HG03439 (cell line): ENCODE measurements at regions not wholly inside any gene's neighbourhood (a gene's known extent, or its start where the extent isn't known, plus 50 kb on each side); places are given as distances from the start of the nearest gene placed in this dataset.

Experiments
- ATAC-seq: cut with Tn5 transposase; IDR thresholded peaks from one replicate; pipeline ENCODE4 v1.9.1; 2021; ENCODE audit warnings: mild to moderate bottlenecking, moderate library complexity; ENCODE audit not compliant: unreplicated experiment

DNA sequence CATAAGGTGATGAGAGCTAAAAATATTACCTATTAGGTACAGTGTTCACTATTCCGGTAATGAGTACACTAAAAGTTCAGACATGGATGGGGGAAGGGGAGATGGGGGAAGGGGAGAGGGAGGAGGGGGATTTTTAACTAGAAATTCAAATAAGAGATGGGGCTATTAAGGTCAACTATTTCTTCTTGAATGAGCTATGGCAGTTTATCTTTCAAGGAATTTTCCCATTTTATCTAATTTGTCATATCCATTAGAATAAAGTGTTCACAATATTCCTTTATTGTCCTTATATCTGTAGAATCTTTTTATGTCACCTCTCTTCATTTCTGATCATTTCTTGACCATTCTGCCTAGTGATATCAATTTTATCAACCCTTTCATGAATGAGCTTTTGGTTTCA is 362.4 kb downstream of the SUCLA2 start:
- ATAC-seq, result no peak

DNA sequence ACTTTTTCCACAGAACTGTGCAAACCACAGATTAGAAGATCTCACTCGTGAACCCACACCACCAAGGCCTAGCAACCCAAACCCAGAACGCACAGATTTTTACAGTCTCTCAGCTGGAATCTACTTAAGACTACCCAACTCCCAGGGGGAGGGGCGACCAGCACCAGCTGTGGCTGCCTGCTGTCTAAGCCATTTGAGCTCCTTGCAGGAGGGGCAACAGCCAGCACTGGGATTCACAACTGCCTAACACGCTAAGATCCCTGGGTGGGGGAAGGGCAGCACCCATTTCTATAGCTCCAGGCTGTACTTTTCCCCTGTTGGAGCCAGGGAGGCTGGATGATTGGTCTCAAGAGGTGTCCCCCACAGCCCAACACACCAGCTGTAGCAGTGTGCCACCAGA is 368.8 kb downstream of the SUCLA2 start:
- ATAC-seq, result no peak

DNA sequence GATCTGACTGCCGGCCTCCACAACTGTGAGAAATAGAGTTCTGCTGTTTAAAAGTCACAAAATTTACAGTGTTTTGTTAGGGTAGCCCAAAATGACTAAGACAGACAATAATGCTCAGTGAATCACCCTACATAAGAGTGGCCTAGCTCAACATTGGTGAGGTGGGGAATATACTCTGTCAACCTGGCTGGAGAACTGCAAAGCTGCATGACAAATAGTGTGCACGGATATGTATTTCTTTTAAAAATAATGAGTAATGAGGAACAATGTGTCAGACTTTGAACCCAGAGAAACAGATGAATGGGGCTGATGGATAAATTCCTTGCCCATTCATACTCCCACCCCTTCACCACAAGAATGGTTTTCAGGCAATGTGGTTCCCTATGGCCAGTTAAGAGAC is 372.4 kb downstream of the SUCLA2 start:
- ATAC-seq, result no peak

DNA sequence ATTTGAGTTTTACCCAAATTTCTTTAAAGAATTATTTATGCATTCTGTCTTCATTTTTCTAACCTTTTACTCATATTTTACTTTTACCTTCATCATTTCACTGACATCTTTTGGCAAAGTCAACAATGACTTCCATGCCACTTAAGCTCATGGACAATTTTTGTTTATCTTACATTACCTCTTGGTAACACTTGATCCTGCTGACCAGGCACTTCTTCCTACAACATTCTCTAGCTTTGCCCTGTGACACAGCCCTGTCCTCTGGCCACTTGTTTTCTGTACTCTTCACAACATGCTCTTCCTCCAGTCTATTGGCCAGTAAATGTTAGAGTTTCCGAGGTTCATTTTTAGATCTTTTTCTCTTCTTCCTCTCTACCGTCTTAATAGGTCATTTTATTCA is 377.2 kb downstream of the SUCLA2 start:
- no peak for ATAC-seq

DNA sequence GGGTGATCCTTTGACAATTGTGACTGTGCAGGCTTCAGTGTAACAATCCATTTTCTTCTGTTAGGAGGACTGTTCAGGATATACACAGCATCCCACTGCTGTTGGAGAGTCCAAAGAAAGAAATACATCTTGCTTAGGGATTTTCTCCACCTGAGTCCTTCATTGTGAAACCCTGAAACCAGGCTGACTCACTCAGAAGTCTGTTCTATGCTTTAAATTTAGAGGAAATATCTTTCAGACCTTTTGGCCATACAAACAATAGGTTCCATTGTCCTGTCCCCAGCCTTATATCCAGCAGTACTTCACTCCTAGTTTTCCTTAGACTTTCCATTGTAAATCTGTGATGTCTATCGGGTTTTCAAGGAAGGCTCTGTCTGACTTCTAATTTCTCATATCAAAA is 379.1 kb downstream of the SUCLA2 start:
- ATAC-seq, result no peak

DNA sequence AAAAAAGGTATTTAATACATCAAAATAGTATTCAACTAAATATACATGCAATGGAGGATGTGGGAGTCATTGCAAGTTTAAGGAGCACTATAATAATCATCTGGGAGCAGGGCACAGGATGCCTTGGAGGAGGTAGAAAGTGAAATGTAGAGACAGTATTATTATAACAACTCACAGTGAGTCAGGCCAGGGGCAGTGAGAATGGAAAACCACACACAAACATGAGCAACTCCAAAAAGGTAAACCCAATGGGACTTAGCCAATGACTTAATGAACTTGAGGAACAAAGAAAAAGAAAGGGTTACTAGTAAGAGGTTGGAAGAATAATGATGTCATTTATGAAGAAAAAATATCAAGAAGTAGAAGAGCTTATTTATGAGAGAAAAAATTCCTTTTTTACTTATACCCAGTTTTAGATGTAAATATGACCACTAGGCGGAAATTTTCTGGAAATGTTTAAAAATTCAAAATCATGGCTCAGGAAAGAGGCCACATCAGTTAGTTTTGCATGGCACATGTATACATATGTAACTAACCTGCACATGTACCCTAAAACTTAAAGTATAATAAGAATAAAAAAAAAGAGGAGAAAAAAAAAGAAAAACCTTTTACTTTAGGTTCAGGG is 389.3 kb downstream of the SUCLA2 start:
- no peak for ATAC-seq

DNA sequence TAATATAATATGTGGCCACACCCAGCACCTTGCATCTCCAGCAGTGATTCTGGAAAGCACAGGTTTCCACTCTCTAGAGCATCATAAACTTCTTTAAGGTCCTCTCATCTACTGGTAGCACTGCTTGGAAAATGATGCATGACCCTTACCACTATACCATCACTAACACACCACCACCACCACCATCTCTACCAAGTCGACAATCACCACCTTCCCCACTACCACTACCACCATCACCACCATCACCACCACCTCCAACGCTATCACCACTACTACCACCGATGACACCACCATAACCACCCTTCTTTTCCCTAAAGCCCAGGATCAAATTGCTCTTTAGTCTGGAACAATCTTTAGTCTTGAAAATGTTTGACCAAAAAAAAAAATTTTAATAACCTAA is 390.4 kb downstream of the SUCLA2 start:
- no peak for ATAC-seq

DNA sequence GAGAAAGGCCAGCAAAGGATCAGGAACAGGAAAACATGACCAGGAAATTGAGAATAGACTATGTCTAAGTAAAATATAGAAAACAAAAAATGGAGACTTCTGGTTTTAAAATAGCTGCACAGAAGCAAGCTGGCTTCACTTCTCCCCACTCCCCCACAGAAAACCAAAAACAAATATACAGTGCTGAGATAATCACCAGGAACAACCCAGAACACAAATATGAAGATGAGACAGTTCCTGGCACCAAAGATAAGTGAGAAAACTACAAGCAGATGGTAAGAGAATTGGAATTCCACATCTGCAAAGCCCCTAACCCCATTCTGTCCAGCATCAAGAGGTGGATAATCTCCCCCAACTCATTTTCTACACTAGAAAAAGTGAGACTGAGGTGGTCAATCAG is 397.7 kb downstream of the SUCLA2 start:
- ATAC-seq, result no peak

DNA sequence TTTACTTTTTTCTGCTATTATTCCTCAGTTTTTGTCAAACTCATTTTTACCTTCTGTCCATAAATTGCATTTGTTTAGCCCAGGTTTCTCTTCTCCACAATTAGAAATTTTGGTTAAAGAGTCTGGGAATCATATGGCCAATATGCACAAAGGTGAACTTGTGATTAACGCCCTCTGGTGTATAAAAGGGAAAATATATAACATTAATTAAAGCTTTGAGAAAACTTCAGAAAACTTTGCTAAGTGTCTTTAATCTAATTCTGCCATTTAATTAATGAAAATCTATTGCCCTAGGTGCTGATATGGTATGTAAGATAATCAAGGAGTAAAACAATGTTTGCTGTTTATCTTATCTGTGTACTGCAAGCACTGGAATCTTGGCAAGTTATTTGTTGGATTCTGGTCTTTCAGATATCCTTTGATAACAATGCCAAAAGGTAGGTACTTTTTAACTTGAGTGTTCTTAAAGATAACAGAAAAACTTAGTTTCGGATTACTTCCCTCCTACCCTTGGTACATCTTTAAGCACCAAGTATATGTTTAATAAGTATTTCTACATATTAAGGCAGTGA is 402.6 kb downstream of the SUCLA2 start:
- ATAC-seq, result no peak

DNA sequence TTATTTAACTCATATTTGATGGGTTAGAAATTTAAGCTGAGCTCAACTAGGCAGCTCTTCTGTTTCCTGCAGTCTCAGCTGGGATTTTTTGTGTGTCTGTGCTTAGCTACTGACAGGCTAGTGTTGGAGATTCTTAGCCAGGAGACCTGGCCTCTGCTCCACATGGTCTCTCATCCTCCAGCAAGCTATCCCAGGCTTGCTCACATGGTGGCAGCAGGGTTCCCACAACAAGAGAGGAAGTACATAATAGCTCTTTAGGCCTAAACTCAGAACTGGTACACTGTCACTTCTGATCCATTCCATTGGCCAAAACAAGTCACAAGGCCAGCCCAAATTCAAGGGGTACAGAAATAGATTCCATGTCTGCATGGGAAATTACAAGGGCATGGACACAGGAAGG is 406.2 kb downstream of the SUCLA2 start:
- no peak for ATAC-seq

DNA sequence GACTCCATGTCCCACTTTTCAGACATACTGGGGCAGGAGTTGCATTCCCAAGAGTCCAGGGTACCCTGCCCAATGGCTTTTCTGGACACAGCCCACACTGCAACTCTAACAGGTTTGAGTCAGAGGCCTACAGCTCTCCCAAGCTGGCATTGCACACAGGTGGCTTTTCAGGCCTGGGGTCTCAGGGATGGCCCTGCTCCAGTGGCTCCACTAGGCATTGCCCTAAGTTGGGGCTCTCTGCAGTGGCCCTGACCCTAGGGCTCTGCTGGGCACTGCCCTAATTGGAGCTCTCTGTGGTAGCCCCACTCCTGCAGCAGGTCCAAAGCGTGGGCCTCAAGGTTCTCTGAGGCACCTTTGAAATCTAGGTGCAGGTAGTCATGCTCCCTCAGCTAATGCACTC is 408.8 kb downstream of the SUCLA2 start:
- no peak for ATAC-seq

DNA sequence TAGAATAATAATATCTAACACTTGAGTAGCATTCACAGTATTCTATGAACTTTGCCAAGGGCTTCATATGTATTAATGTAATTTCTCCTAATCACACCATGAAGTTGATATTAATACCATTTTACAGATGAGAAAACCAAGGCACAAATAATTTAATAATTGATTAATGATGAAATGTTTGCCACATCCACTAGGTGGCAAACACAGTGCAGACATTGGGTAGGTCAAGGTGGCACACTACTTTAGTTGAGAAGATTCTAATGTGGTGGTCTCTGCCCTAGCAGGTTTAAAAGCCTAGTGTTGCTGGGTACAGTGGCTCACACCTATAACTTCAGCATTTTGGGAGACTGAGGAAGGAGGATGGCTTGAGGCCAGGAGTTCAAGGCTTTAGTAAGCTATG is 412.4 kb downstream of the SUCLA2 start:
- no peak for ATAC-seq

DNA sequence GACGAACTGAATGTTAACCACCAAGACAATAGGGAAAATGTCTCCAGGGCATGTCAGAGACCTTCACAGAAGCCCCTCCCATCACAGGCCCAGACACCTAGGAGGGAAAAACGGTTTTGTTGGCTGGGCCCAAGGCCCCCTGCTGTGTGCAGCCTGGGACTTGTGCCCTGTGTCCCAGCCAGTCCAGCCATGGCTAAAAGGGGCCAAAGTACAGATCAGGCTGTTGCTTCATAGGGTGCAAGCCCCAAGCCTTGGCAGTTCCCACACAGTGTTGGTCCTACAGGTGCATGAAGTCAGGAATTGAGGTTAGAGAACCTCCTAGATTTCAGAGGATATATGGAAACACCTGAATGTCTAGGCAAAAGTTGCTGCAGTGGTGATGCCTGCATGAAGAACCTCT is 428.7 kb downstream of the SUCLA2 start:
- ATAC-seq, result no peak

DNA sequence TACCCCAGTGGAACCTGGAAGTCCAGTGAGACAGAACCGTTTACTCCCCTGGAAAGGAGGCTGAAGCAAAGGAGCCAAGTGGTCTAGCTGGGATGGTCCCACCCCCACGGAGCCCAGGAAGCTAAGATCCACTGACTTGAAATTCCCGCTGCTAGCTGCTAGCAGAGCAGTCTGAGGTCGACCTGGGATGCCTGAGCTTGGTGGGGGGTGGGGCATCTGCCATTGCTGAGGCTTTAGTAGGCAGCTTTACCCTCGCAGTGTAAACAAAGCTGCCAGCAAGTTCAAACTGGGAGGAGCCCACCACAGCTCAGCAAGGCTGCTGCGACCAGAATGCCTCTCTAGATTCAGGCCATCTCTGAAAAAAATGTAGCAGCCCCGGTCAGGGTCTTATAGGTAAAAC is 437.0 kb downstream of the SUCLA2 start:
- ATAC-seq, result no peak

DNA sequence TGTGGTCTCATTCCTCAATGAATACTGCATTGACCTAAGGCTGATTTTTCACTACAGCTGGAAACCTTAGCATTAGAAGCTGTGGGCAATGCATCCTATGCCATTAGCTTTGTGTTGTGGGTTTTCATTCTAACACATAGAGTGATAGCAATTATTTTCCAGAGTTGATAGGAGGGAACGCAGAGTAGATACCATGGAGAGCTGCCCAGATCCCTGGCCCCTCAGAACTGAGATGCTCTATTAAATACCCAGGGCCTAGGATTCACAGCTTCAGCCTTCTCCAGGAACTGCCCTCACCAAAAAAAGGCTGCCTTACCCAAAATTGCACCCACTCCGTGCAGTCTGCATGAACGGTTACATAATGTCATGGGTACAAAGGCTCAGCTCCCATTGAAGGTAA is 444.4 kb downstream of the SUCLA2 start:
- no peak for ATAC-seq

DNA sequence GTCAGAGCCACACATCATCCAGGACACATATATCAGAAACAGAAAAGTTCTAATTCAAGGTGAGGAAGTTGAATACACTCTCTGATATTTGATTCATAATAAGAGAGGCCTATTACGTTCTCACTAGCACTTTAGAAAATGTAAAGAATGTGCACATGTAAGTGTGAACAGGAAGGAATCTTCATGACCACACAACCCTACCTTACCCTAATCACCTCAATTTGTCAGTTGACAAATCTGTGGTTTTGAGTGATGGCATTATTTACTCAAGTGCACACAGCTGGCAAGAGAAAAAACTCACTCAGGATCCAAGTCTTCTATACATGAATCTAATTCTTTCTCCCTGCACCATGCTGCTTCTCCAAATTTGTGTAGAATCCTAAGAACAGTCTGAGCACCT is 445.8 kb downstream of the SUCLA2 start:
- ATAC-seq, result no peak

DNA sequence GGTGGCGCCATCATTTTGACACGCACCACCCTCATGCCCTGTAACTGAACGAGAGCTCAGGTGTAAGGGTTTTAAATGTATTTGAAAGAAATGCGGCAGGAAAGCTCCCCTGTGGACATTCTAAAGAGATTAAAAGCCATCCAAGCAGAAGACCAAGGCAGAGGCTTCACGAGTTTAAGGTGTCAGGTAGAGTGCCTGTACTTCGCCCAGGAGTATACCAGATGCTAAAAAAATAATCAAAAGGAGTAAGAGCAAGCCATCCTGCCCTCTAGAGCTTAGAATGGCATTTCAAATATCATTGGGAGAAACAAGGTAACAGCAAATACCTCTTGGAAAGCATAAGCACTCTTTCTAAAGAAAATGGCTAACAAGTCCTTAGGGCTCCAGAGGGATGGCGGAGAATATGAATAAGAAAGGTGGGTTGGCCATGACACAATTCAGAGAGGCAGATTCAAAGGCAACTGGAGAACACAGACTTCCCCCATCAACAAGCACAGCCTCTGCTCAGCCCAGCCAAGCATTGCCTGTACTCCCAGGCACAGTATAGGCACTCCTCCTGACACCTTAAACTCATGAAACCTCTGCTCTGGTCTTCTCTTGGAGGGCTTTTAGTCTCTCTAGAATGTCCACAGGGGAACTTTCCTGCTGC is 447.6 kb downstream of the SUCLA2 start:
- no peak for ATAC-seq

DNA sequence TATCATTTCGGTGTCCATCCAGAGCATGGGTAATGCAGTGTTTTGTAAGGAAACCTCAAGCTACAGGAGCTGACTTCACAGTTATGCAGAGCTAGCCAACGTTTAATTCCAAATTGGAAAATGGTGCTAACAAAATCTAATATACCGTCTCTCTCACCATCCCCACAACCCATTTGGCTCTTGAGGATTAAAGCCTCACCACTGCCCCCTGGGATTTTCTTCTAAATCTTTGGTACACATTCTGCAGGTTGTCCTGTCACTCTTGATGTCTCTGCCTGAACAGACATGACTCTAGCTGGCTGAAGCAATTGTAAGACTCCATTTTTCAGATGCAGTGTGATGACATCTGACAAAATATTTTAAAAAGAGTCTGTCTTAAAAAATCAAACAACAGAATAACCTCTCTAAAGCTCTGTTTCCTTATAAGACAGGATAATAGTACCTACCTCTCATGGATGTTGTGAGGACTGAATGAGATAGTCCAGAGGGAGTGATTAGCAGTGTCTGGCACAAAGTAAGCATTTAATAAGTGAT is 451.8 kb downstream of the SUCLA2 start:
- no peak for ATAC-seq

DNA sequence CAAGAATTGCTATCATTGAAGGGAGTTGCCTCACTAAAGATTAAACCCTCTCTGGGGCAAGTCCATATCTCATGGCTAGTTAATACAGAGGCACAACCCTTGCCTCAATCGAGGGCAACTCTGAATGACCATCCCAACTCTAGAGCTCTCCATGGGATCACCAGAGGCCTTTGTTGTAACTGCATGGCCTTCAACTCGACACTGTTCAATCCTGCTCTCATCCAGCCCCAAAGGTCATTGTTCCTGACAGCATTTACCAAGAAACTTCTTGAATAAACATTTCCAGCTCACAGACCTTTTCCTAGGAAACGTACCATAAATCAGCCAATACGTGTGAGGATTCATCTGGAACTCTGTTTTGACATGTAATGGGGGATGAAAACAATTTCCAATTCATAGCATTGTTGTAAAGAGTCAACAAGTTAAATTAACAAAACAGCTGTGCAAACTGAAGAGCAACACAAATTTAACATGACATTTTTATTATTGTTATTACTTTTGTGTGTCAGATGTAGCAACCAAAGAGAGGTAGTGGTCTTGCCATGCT is 452.7 kb downstream of the SUCLA2 start:
- ATAC-seq, result no peak

DNA sequence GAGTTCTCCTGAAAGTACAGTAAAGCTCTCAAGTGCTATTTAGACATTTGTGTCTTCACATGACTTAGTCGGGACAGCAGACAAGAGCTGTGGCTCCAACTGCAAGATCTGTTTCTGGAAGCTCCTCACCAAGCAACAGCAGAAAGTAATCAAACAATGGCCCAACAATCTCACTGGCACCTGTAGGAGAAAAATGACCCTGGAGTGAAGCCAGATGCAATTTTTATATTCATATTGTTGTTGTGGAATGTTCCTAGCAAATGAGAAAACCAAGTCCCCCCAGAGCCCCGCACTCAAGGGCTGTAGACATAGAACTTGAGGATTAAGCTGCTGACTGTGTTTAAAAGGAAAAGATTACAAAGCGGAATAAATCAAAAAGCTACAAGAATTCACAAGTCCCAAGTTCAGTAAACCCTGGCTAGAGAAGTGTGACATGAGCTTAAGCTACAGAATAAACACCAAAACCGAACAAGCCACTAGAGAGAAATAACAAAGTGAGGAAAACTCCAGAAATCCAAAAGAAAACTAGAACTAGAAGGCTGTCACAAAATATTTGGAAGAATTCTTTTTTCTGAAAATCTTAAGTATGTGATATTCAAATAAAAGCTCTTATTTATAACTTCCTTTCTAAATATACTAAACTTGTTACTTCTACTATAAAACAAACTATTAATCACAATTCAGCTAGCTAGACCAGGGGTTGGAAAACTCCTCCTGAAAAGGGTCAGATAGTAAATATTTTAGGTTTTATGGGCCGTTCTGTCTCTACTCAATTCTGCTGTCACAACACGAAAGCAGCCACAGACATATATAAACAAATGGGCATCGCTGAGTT is 454.5 kb downstream of the SUCLA2 start:
- ATAC-seq, result no peak
